K562 (cell line): ENCODE measurements at regions not wholly inside any gene's neighbourhood (a gene's known extent, or its start where the extent isn't known, plus 50 kb on each side); places are given as distances from the start of the nearest gene placed in this dataset.

ENCODE experiments used
- ATAC-seq: fragments of 200-7000 bp; cut with Tn5 transposase; 3 replicates; pipeline ENCODE4 v1.9.1; 2020; ENCODE audit warnings: moderate library complexity
- BruUV-seq: library from RNA; stranded (reverse); fragments of 400-500 nt; replicated peaks from 2 replicates; lab custom pipeline; 2021; lab: Mats Ljungman, UMichigan
- CTCF ChIA-PET: fragments of 300-600 bp; formaldehyde crosslinking; extraction: SDS; loops from one replicate; lab custom pipeline; 2021; ENCODE audit warnings: low intra/inter-chr PET ratio; lab: Yijun Ruan, JAX
- POLR2A ChIA-PET: fragments of 300-600, 350-650 bp; sonication (Branson Sonifier 250); formaldehyde crosslinking; extraction: SDS; loops from one replicate; lab custom pipeline; 2021; ENCODE audit warnings: antibody characterized with exemption, inconsistent platforms; lab: Yijun Ruan, JAX
- DNase-seq, 4 experiments: peaks; one replicate each; pipeline versions ENCODE4 v3.0.0 to v3.0.0-alpha.2; 2011 to 2018; ENCODE audit warnings: low spot score in 3 of 4, mixed read lengths in 3 of 4; ENCODE audit errors: extremely low read depth in 1 of 4
- FAIRE-seq: peaks from 2 replicates; lab custom pipeline; 2011; peaks lifted over from hg19 to GRCh38; lab: Jason Lieb, UNC
- H2AFZ ChIP-seq: 2 replicates; pipeline ENCODE4 v1.6.0; 2011; ENCODE audit warnings: low read depth, low read length, control low read depth, inconsistent platforms
- H3K27ac ChIP-seq: fragments of 200-600 bp; 3 replicates; pipeline ENCODE4 v1.8.0; 2011; ENCODE audit warnings: low read depth, mild to moderate bottlenecking, control low read depth, inconsistent platforms, low read length, moderate library complexity, mixed read lengths; ENCODE audit errors: extremely low read depth
- H3K27me3 ChIP-seq, 2 experiments: fragments of 300-600 bp in 1 of 2; 2 replicates in 1 of 2; 3 replicates in 1 of 2; pipeline versions ENCODE4 v1.6.0 to v1.8.0; 2011; ENCODE audit warnings: inconsistent platforms in 2 of 2, low read length in 2 of 2, mild to moderate bottlenecking in 1 of 2, mixed read lengths in 1 of 2, moderate library complexity in 1 of 2; ENCODE audit not compliant: control insufficient read depth in 2 of 2, insufficient read depth in 2 of 2
- H3K36me3 ChIP-seq: fragments of 300-600 bp; 3 replicates; pipeline ENCODE4 v1.8.0; 2011; ENCODE audit warnings: mild to moderate bottlenecking, low read length, inconsistent platforms; ENCODE audit not compliant: control insufficient read depth, insufficient read depth
- H3K4me1 ChIP-seq, 2 experiments: fragments of 200-600 bp in 1 of 2; replicated peaks in 1 of 2; 2 replicates in 1 of 2; 3 replicates in 1 of 2; pipeline versions ENCODE4 v1.5.1 to v1.8.0; 2011; ENCODE audit warnings: inconsistent platforms in 2 of 2, low read length in 2 of 2, mild to moderate bottlenecking in 1 of 2, mixed read lengths in 1 of 2, moderate library complexity in 1 of 2; ENCODE audit not compliant: control insufficient read depth in 2 of 2, insufficient read depth in 2 of 2
- H3K4me2 ChIP-seq: 2 replicates; pipeline ENCODE4 v1.6.1; 2011; ENCODE audit warnings: low read length, control low read depth, inconsistent platforms, mixed read lengths; ENCODE audit not compliant: insufficient read depth
- H3K4me3 ChIP-seq: fragments of 200-600 bp; sonication (generic), shearing (Covaris generic); 2 replicates; pipeline ENCODE4 v1.5.1; 2016; ENCODE audit warnings: control low read depth, inconsistent platforms
- H3K79me2 ChIP-seq: fragments of 200-600 bp; 3 replicates; pipeline ENCODE4 v1.8.0; 2011; ENCODE audit warnings: low read length, inconsistent platforms; ENCODE audit not compliant: control insufficient read depth, insufficient read depth
- H3K9ac ChIP-seq, 2 experiments: 2 replicates each; pipeline versions ENCODE4 v1.6.0 to v1.6.1; 2011; ENCODE audit warnings: low read depth in 2 of 2, low read length in 2 of 2, control low read depth in 1 of 2, inconsistent platforms in 1 of 2, mild to moderate bottlenecking in 1 of 2, mixed read lengths in 1 of 2; ENCODE audit not compliant: insufficient read depth in 1 of 2
- H3K9me1 ChIP-seq: one replicate; pipeline ENCODE4 v1.6.0; 2011; ENCODE audit warnings: inconsistent platforms, mild to moderate bottlenecking, low read length, moderate library complexity; ENCODE audit not compliant: control insufficient read depth, insufficient read depth
- H3K9me3 ChIP-seq: replicated peaks from 2 replicates; pipeline ENCODE4 v1.5.1; 2011; ENCODE audit warnings: low read depth, low read length, inconsistent platforms; ENCODE audit not compliant: control insufficient read depth, insufficient read depth
- H4K20me1 ChIP-seq: replicated peaks from 2 replicates; pipeline ENCODE4 v1.6.1; 2011; ENCODE audit warnings: low read length, inconsistent platforms, mixed read lengths; ENCODE audit not compliant: control insufficient read depth, insufficient read depth
- GTF2F1 ChIP-seq: IDR thresholded peaks from 2 replicates; pipeline ENCODE4 v1.6.1; 2011; ENCODE audit warnings: low read depth, low read length, improper control_type of control experiment
- NUFIP1 ChIP-seq: fragments of 450-650 bp; IDR thresholded peaks from 2 replicates; pipeline ENCODE4 v1.6.1; 2018; ENCODE audit not compliant: partially characterized antibody
- PML ChIP-seq: IDR thresholded peaks from 2 replicates; pipeline ENCODE4 v1.6.1; 2012; ENCODE audit warnings: low read length, inconsistent platforms
- POLR2H ChIP-seq: IDR thresholded peaks from 2 replicates; pipeline ENCODE4 v1.6.1; 2016; ENCODE audit warnings: missing genetic modification characterization, low read depth, mild to moderate bottlenecking, control low read depth, missing compliant biosample characterization, moderate library complexity
- POLR3A ChIP-seq: IDR thresholded peaks from 2 replicates; pipeline ENCODE4 v1.6.1; 2011; ENCODE audit warnings: borderline replicate concordance, mild to moderate bottlenecking, moderate library complexity; ENCODE audit not compliant: insufficient read length, insufficient read depth; ENCODE audit errors: extremely low read depth
- RFX7 ChIP-seq: fragments of 250-450 bp; sonication (Bioruptor Pico); IDR thresholded peaks from 2 replicates; pipeline ENCODE4 v1.5.1; 2021; ENCODE audit warnings: mild to moderate bottlenecking
- ZC3H4 ChIP-seq: sonication (generic); formaldehyde crosslinking; IDR thresholded peaks from 2 replicates; pipeline ENCODE4 v1.9.0; 2021; ENCODE audit warnings: missing genetic modification reagents, borderline replicate concordance
- ZFP1 ChIP-seq: fragments of 450-650 bp; formaldehyde crosslinking; IDR thresholded peaks from 2 replicates; pipeline ENCODE4 v1.4.0; 2020; ENCODE audit warnings: mild to moderate bottlenecking, mixed read lengths
- ZFP36 ChIP-seq: fragments of 150-350 bp; IDR thresholded peaks from 2 replicates; pipeline ENCODE4 v1.6.1; 2018; ENCODE audit warnings: low read length, low read depth; ENCODE audit not compliant: partially characterized antibody
- ZNF696 ChIP-seq: fragments of 250-450 bp; sonication (Bioruptor Pico); conservative IDR thresholded peaks from 2 replicates; pipeline ENCODE4 v1.4.0; 2020; ENCODE audit warnings: mild to moderate bottlenecking, moderate library complexity
- ZZZ3 ChIP-seq: fragments of 450-650 bp; IDR thresholded peaks from 2 replicates; pipeline ENCODE4 v1.6.1; 2016; ENCODE audit warnings: antibody characterized with exemption, mild to moderate bottlenecking, moderate library complexity
- WGBS: fragments of 100-300 bp; shearing (Covaris generic); methylation state at CpG from one replicate; pipeline ENCODE4 v1.1.6; 2016; ENCODE audit warnings: low coverage, mixed read lengths; ENCODE audit not compliant: insufficient coverage; ENCODE audit errors: missing lambda C conversion rate; 5-methylcytosine and 5-hydroxymethylcytosine counted together
- in situ Hi-C: fragments of 300-500 bp; cut with MboI; formaldehyde crosslinking; loops from 4 replicates; pipeline ENCODE4 v1.15.0; 2018; ENCODE audit warnings: inconsistent platforms, mixed read lengths
- intact Hi-C: fragments of 100-400 bp; cut with micrococcal nuclease; formaldehyde crosslinking; loops from 2 replicates; pipeline ENCODE4 v1.14.2; 2022
- TF ChIP-seq, protein P1 (sequence below): fragments of 450-650 bp; IDR thresholded peaks from 2 replicates; pipeline ENCODE4 v1.6.1; 2016; ENCODE audit warnings: missing biosample characterization, missing genetic modification characterization
- TF ChIP-seq, protein P2 (sequence below): fragments of 250-450 bp; sonication (Bioruptor Pico); IDR thresholded peaks from 2 replicates; pipeline ENCODE4 v1.5.0; 2020; ENCODE audit warnings: mild to moderate bottlenecking, borderline replicate concordance

DNA sequence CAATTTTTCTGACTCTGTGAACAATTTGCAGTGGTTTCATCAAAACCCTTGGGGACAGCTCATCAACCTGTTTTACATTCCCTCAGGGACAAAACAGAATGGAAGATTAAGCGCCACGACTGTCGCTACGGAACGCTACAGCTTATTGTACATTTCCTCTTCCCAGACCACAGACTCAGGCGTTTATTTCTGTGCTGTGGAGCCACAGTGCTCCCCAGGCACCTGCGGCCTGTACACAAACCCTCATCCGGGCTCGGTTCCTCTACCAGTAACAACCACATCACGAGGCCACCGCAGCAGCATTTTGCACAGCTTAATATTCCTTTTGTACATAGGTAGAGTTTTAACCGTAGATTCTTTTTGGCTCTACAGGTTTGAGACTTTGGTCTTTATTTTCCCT lies 397.4 kb upstream of the OR4E1 start:
- no peak overlapping the region for H3K4me3 ChIP-seq
- DNase-seq: no peak
- no TSS peak for BruUV-seq

More for the DNA sequence above, 397.4 kb upstream of the OR4E1 start:
- TF ChIP-seq POLR3A: no peak
- TF ChIP-seq ZFP1: no peak
- no peak for TF ChIP-seq PML
- TF ChIP-seq RFX7 (CRISPR knock-in tag): no peak
- TF ChIP-seq ZFP36: no peak
- TF ChIP-seq NUFIP1: no peak
- TF ChIP-seq POLR2H (tag): no peak
- no peak for TF ChIP-seq ZNF696
- TF ChIP-seq, protein P1, sequence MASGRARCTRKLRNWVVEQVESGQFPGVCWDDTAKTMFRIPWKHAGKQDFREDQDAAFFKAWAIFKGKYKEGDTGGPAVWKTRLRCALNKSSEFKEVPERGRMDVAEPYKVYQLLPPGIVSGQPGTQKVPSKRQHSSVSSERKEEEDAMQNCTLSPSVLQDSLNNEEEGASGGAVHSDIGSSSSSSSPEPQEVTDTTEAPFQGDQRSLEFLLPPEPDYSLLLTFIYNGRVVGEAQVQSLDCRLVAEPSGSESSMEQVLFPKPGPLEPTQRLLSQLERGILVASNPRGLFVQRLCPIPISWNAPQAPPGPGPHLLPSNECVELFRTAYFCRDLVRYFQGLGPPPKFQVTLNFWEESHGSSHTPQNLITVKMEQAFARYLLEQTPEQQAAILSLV (tag): no peak
- no peak for TF ChIP-seq GTF2F1
- TF ChIP-seq, protein P2, sequence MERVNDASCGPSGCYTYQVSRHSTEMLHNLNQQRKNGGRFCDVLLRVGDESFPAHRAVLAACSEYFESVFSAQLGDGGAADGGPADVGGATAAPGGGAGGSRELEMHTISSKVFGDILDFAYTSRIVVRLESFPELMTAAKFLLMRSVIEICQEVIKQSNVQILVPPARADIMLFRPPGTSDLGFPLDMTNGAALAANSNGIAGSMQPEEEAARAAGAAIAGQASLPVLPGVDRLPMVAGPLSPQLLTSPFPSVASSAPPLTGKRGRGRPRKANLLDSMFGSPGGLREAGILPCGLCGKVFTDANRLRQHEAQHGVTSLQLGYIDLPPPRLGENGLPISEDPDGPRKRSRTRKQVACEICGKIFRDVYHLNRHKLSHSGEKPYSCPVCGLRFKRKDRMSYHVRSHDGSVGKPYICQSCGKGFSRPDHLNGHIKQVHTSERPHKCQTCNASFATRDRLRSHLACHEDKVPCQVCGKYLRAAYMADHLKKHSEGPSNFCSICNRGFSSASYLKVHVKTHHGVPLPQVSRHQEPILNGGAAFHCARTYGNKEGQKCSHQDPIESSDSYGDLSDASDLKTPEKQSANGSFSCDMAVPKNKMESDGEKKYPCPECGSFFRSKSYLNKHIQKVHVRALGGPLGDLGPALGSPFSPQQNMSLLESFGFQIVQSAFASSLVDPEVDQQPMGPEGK (CRISPR knock-in tag): no peak
- TF ChIP-seq ZC3H4 (CRISPR knock-in tag): no peak
- TF ChIP-seq ZZZ3: no peak
- TF ChIP-seq, all 486 proteins: peak for 0
- H3K36me3 ChIP-seq: no peaks in the 10 kb centered on the region
- intact Hi-C loops (no loop called here), in situ Hi-C loops (no loop called here)
- no peaks in the 10 kb centered on the region for H3K27me3 ChIP-seq
- H3K79me2 ChIP-seq: no peaks in the 10 kb centered on the region
- ATAC-seq (no peak), FAIRE-seq (no peak)
- 11% methylated on average over 12 of the region's 12 CpGs for WGBS
- no peak overlapping the region for H3K9ac ChIP-seq
- no peak overlapping the region for H2AFZ ChIP-seq
- CTCF ChIA-PET: no interaction called here
- H3K9me1 ChIP-seq: no peaks in the 10 kb centered on the region
- H4K20me1 ChIP-seq: no peaks in the 10 kb centered on the region
- POLR2A ChIA-PET: interaction anchor here (0.6 kb wide), 1 partner anchor 365 kb away, joined by 3 read pairs; no protein-coding TSS in a partner anchor
- H3K9me3 ChIP-seq: no peaks in the 10 kb centered on the region
- no peaks in the 10 kb centered on the region for H3K4me1 ChIP-seq
- no peak overlapping the region for H3K4me2 ChIP-seq
- no peak overlapping the region for H3K27ac ChIP-seq
